GM13976 (cell line): ENCODE measurements at regions not wholly inside any gene's neighbourhood (a gene's known extent, or its start where the extent isn't known, plus 50 kb on each side); places are given as distances from the start of the nearest gene placed in this dataset.

Experiments
- DNase-seq: peaks from one replicate; pipeline ENCODE4 v3.0.0; 2012; ENCODE audit warnings: low spot score
- in situ Hi-C: fragments of 300-500 bp; cut with MboI; formaldehyde crosslinking; loops from one replicate; pipeline ENCODE4 v1.12.0; 2022; ENCODE audit warnings: low sequenced_read_pairs, mixed read lengths, inconsistent platforms; ENCODE audit not compliant: unreplicated experiment
- TF ChIP-seq, protein P1 (sequence below): IDR thresholded peaks from 2 replicates; pipeline ENCODE4 v1.5.1; 2012; ENCODE audit warnings: borderline replicate concordance, mild to moderate bottlenecking; ENCODE audit not compliant: insufficient read depth; ENCODE audit errors: extremely low read depth, missing control alignments, control extremely low read depth

DNA sequence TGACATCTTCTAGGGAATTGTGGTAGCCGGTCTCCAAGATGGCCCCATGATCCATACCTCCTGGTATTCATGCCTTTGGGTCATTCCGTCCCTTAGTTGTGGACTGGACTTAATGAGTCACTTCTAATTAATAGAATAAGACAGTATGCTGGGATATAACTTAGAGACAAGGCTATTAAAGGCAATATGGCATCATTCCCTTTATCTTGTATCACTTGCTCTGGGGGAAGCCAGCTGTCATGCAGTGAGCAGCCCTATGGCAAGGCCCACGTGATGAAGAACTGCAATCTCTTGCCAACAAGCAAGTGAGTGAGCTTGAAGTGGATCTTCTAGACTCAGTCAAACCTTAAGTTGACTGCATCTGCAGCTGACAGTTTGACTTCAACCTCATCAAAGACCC, 97.8 kb upstream of the MED13 start:
- no peak for DNase-seq

DNA sequence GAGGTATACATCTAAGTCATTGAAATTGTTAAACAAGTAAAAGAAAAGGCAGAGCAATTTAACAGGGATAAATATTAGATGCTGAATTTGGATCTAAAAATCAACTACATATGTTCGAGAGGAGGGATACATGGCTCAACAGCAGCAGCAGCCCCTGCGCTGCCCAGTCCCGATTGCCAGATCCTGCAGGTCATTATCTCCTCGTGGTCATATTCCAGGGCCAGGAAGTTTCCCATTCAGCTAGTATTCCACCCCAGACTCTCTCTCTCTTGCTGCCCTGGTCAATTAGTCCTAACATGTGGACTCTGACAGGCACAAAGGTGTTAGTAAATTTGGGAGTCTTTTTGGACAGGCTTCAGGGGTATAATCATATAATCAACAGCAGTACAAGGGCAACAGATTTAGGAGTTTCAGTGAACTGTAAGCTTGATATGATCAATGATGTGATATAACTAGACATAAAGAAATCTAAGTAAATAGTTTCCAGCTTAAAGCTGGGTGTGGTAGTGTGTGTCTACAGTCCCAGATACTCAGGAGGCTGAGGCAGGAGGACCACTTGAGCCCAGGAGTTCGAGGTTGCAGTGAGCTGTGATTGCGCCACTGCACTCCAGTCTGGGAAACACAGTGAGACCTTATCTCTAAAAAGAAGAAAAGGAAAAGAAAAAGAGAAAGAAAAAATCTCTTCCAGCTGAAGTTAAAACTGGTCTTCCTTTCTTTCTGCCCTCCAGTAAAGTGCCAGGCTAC, 96.5 kb upstream of the MED13 start:
- in situ Hi-C loops = no loop called here
- DNase-seq = no peak
- TF ChIP-seq, protein P1, sequence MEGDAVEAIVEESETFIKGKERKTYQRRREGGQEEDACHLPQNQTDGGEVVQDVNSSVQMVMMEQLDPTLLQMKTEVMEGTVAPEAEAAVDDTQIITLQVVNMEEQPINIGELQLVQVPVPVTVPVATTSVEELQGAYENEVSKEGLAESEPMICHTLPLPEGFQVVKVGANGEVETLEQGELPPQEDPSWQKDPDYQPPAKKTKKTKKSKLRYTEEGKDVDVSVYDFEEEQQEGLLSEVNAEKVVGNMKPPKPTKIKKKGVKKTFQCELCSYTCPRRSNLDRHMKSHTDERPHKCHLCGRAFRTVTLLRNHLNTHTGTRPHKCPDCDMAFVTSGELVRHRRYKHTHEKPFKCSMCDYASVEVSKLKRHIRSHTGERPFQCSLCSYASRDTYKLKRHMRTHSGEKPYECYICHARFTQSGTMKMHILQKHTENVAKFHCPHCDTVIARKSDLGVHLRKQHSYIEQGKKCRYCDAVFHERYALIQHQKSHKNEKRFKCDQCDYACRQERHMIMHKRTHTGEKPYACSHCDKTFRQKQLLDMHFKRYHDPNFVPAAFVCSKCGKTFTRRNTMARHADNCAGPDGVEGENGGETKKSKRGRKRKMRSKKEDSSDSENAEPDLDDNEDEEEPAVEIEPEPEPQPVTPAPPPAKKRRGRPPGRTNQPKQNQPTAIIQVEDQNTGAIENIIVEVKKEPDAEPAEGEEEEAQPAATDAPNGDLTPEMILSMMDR = no peak

More for the DNA sequence above, 97.8 kb upstream of the MED13 start:
- in situ Hi-C loops = no loop called here
- TF ChIP-seq, protein P1 = no peak

DNA sequence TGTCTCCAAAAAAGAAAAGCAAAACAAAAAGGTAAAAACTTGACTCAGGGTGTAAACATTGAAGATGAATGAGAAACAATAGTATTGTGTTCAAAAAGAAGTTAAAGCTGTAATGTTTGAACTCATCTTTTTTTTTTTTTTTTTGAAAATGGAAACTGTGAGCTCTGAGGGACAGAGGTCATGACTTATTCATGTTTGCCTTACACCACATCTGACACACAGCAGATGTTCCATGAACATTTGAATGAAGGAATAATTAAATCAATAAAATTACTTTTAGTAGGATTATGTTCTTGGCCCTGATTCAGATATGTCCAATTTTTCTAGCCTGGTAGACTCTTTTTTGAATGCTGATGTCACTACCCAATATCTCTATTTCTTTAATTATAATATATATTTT, 95.7 kb upstream of the MED13 start:
- in situ Hi-C loops = no loop called here
- TF ChIP-seq, protein P1 = no peak
- no peak for DNase-seq

DNA sequence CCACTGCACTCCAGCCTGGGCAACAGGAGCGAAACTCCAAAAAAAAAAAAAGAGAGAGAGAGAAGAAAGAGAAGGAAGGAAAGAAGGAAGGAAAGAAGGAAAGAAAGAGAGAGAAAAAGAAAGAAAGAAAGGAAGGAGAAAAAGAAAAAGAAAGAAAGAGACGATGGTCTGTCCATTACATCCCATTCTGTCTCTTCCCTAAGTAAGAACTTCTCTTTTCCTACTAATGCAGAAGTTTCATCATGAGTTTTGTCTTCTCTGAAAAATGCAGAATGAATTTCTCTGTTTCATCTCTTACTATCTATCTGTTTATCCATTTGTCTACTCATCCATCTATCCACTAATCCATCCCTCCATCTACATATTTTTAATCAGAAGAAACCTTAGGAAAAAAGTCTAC, 94.9 kb upstream of the MED13 start:
- in situ Hi-C loops = no loop called here
- TF ChIP-seq, protein P1 = no peak
- DNase-seq = no peak

DNA sequence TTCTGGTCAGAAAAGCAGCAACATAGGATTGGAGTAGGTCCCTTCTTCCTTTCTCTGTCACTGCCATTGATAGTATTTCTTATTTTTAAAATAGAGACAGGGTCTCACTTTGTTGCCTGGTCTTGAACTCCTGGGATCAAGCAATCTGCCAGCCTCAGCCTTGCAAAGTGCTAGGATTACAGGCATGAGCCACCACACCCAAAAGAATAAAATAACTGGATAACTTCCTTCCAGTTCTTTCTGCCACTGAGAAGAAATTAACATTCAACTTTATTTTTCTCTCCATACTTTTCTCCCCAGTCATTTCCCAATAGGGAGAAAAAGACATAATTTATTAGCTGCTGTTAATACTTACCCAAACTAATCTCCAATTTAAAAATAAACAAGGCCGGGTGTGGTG, 91.9 kb upstream of the MED13 start:
- TF ChIP-seq, protein P1 = no peak
- in situ Hi-C loops = no loop called here
- no peak for DNase-seq

DNA sequence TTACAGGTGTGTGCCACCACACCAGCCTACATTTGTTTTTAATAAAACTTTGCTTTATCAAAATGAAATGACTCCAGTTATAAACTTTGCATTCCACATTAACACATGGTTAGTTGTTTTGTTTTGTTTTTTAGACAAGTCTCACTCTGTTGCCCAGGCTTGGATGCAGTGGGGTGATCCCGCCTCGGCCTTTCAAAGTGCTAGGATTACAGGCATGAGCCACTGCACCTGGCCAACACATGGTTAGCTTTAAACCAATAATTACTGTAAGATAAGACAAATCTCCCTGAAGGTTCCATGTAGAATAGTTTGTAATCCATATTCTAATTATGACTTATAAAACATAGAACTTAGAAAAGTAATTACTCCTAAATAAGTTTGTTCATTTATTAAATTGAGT, 89.8 kb upstream of the MED13 start:
- TF ChIP-seq, protein P1 = no peak
- no peak for DNase-seq
- in situ Hi-C loops = no loop called here
